GM12872 (cell line): ENCODE measurements at regions not wholly inside any gene's neighbourhood (a gene's known extent, or its start where the extent isn't known, plus 50 kb on each side); places are given as distances from the start of the nearest gene placed in this dataset.

Source experiments
- TF ChIP-seq, protein P1 (sequence below): IDR thresholded peaks from 3 replicates; pipeline ENCODE4 v1.5.1; 2011; ENCODE audit warnings: low read depth, mild to moderate bottlenecking, low read length, moderate library complexity; ENCODE audit not compliant: insufficient read depth

DNA sequence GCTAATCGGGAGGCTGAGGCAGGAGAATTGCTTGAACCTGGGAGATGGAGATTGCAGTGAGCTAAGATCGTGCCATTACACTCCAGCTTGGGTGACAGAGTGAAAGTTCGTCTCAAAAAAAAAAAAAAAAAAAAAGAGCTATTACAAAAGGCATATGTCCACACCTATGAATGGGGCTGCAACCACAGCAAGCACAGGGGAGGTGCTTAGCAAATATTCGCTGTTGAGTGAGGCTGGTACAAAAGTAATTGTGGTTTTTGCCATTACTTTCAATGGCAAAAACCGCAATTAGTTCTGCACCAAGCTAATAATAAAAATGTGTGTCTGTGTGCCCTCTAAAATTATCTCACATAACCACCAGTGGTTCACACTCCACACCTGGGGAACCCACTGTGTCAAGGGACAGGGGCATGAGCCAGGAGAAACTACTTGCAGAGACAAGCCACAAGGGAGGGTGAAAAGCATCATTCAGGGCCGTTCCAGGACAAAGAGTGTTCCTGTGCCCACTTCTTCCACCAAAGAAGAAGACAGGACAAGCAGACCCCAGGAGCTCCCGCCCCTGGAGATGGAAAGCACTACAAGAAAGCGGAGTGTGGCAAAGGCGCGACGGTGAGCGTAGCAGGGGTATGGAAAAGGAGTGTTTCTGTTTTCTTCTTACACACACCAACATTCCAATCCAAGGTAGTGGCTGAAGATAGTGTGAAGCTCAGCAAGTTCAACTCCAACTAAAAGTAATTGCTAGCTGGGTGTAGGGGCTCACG, 84.4 kb upstream of the CNEP1R1 start:
- TF ChIP-seq, protein P1, sequence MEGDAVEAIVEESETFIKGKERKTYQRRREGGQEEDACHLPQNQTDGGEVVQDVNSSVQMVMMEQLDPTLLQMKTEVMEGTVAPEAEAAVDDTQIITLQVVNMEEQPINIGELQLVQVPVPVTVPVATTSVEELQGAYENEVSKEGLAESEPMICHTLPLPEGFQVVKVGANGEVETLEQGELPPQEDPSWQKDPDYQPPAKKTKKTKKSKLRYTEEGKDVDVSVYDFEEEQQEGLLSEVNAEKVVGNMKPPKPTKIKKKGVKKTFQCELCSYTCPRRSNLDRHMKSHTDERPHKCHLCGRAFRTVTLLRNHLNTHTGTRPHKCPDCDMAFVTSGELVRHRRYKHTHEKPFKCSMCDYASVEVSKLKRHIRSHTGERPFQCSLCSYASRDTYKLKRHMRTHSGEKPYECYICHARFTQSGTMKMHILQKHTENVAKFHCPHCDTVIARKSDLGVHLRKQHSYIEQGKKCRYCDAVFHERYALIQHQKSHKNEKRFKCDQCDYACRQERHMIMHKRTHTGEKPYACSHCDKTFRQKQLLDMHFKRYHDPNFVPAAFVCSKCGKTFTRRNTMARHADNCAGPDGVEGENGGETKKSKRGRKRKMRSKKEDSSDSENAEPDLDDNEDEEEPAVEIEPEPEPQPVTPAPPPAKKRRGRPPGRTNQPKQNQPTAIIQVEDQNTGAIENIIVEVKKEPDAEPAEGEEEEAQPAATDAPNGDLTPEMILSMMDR = no peak

DNA sequence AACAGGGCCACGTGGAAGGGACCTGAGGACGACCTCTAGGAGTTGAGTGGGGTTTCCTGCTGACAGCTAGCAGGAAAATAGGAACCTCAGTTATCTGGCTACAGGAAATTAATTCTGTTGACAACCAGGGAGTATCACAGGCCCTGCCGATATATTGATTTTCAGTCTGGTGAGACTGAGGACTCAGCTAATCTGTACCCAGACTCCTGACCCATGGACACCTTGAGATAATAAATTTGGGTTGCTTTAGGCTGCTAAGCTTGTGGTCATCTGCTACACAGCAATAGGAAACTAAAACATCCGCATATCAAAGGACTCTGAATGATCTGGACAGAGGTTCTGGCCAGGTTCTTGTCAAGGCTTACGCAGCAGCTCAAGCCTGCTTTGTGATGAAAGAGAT, 80.8 kb upstream of the CNEP1R1 start:
- TF ChIP-seq, protein P1 = no peak

DNA sequence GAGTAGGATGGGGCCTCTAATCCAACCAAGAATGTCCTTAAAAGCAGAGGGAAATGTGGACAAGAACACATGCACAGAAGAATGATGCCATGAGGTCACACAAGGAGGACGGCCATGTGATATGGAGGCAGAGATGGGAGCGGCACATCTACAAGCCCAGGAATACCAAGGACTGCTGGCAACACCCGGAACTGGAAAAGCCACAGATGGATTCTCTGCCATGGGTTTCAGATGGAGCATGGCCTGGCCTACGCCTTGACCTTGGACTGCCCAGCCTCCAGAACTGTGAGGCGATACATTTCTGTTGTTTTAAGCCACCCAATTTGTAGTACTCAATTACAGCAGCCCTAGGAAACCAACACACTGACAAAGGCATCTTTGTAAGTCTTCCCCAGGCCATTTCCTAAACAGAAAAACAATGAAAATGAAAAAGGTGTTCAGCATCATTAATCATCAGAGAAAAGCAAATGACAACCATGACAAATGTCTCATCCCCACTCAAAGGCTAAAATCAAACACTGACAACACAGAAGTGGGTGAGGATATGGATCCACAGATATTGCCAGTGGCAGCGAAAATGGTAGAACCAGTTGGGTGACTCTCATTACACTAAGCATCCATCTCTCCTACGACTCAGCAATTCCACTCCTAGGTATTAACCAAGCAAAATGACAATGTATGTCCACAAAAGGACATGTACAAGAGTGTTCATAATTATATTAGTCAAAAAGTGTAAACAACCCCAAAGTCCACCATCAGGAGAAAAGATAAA, 76.9 kb upstream of the CNEP1R1 start:
- TF ChIP-seq, protein P1 = no peak

DNA sequence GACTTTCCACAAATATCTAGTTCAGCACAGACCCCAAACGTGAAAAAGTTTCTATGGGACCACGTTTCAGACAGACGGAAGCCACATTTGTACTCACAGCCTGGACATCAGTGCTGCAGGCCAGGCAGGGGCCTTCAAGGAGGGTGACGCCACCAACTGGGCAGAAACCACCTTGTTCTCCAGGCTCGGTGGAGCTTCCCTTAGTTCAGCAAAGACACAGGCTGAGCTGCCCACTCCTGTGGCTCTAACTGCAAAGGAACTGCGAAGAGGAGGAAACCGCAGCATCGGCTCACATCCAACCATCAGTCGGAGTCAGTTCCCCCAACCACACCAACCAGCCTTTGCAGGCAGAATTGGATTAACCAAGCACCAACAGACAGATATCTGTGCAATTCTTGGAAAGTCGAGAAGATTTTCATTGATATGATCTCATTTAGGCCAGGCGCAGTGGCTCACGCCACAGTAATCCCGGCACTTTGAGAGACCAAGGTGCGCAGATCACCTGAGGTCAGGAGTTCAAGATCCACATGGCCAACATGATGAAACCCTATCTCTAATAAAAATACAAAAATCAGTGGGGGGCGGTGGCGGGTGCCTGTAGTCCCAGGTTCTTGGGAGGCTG, 73.3 kb upstream of the CNEP1R1 start:
- TF ChIP-seq, protein P1 = no peak

DNA sequence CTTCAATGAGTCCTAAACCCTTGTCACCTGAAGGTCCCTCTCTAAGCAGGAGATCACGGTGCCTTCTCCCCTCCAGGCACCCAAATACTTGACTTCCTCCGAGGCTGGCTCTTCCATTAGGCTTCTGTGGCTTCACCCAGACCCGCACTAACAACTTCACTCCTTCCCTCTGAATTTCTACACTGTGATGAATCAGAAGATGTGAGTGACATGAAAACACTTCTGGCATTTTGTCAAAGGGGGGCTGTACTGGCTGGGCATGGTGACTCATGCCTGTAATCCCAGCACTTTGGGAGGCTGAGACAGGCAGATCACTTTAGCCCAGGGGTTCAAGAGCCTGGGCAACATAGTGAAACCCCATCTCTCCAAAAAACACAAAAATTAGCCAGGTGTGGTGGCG, 72.6 kb upstream of the CNEP1R1 start:
- TF ChIP-seq, protein P1 = no peak

DNA sequence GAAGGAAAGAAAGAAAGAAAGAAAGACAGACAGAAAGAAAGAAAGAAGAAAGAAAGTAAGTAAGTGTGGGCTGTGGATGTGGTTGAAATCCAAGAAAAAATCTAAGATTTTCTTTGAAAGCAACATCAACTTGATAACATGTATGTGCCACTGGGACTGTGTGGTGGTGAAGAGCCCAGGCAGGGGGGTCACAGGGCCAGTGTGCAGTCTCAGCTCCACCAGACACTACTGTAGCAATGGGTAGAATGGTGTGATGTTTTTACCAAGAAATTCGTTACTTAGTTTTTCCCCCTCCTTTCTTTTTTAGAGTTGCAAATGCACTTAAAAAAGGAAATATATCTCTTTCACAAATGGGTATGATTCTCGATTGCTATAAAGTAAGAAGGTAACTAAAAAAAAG, 71.9 kb upstream of the CNEP1R1 start:
- TF ChIP-seq, protein P1 = no peak

DNA sequence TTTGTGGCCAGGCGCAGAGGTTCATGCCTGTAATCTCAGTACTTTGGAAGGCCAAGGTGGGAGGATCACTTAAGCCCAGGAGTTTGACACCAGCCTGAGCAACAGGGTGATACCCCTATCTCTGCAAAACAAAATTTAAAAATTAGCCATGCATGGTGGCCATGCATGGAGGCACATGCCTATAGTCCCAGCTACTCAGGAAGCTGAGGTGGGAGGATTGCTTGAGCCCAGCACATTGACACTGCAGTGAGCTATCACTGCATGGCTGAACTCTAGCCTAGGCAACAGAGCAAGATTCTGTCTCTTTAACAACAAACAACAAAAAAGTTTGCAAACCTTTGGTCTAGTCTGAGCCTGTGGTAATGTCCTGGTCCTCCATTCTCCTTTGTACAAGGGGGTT, 69.2 kb upstream of the CNEP1R1 start:
- TF ChIP-seq, protein P1 = no peak
